ENCODE measurements at regions not wholly inside any gene's neighbourhood (a gene's known extent, or its start where the extent isn't known, plus 50 kb on each side); places are given as distances from the start of the nearest gene placed in this dataset.

GRCh38 chr4:175561696-175562095, 250.4 kb downstream of the GPM6A start:
- DNase-seq (no peak), ATAC-seq (no peak)
- intact Hi-C loops (cut with DNase I, micrococcal nuclease): no loop called here

- intact Hi-C loops (cut with DNase I, micrococcal nuclease): no loop called here
- ATAC-seq: no peak
Observed at GRCh38 chr4:175562111-175562510, 250.0 kb downstream of the GPM6A start.

GRCh38 chr4:175562542-175562941, 249.5 kb downstream of the GPM6A start:
- ATAC-seq: no peak
- no peak for DNase-seq
- intact Hi-C loops (cut with DNase I, micrococcal nuclease): no loop called here

More at GRCh38 chr4:175562111-175562510, 250.0 kb downstream of the GPM6A start:
- DNase-seq: no peak

Data from left colon (tissue), 2 donors.